HUES48 (cell line): ENCODE measurements at regions not wholly inside any gene's neighbourhood (a gene's known extent, or its start where the extent isn't known, plus 50 kb on each side); places are given as distances from the start of the nearest gene placed in this dataset.
A peak's percentile ranks its signal among the peaks of the same experiment; 100 is the strongest.
"Not testable (repeated sequence)": the region's sequence is repeated elsewhere in the genome, so short reads cannot be mapped to it uniquely, and the experiment has no call there.

Experiments
- H3K27ac ChIP-seq: one replicate; pipeline ENCODE4 v1.7.0; 2013; ENCODE audit warnings: low read depth, low read length, inconsistent platforms
- H3K27me3 ChIP-seq: 2 replicates; pipeline ENCODE4 v1.6.1; 2013; ENCODE audit warnings: mild to moderate bottlenecking, low read length; ENCODE audit not compliant: control insufficient read depth, insufficient read depth
- H3K36me3 ChIP-seq: 2 replicates; pipeline ENCODE4 v1.6.1; 2013; ENCODE audit warnings: low read length; ENCODE audit not compliant: control insufficient read depth, insufficient read depth
- H3K4me1 ChIP-seq: 2 replicates; pipeline ENCODE4 v1.6.1; 2013; ENCODE audit warnings: mild to moderate bottlenecking, low read length; ENCODE audit not compliant: control insufficient read depth, insufficient read depth
- H3K4me3 ChIP-seq: 2 replicates; pipeline ENCODE4 v1.5.1; 2013; ENCODE audit warnings: mild to moderate bottlenecking, low read depth, low read length
- H3K9ac ChIP-seq: 2 replicates; pipeline ENCODE4 v1.6.1; 2013; ENCODE audit warnings: mild to moderate bottlenecking, low read depth, low read length, moderate library complexity
- H3K9me3 ChIP-seq: 2 replicates; pipeline ENCODE4 v1.6.1; 2013; ENCODE audit warnings: low read length; ENCODE audit not compliant: control insufficient read depth, insufficient read depth

DNA sequence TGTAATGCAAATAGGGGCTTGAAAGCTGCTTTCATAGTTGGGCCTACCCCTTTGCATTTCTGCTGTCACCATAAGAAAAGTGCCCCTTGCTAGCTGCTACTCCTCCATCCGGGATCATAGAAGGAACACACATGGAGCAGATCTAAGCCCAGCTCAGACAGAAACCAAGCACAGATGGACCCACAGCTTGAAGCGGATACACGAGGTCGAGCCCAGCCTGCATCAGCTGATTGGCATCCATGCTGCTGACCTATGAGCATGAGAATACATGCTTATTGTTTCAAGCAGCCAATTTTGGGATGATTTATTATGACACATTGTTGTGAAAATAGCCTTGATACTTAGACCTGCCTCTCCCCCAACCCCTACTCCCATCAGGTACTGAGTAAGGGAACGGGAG lies 109.2 kb downstream of the ZNF467 start:
- Histone ChIP-seq H3K9ac (no peak overlapping the region), H3K36me3 (no peaks in the 10 kb centered on the region), H3K4me1 (peaks cover 13% of the 10 kb centered on the region), H3K4me3 (no peak overlapping the region), H3K9me3 (no peaks in the 10 kb centered on the region), H3K27ac (no peak overlapping the region), H3K27me3 (no peaks in the 10 kb centered on the region)

DNA sequence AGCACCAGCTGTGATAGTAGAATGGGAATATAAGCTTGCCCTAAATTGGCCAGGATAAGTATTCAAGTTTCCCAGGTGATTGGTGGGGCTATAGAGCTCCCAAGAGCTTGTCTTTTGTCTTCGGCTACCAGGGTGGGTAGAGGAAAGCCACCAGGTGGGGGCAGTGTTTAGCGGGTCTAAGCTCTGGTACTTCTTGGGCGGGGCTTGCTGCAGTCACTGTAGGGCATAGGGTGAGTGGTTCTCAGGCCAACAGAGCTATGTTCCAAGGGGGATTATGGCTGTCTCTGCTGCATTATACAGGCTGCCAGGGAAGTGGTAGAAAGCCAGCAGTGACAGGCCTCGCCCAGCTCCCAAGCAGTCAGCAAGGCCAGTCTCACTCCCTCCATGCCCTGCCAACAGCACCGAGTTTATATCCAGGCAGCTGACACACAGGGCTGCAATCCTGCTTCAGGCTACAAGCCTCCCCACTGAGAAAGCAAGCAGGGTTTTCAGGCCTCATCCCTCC lies 110.7 kb downstream of the ZNF467 start:
- Histone ChIP-seq H3K27ac (peak overlapping the region; percentile 22), H3K36me3 (no peaks in the 10 kb centered on the region), H3K9ac (no peak overlapping the region), H3K9me3 (no peaks in the 10 kb centered on the region), H3K4me1 (peaks cover 13% of the 10 kb centered on the region), H3K27me3 (no peaks in the 10 kb centered on the region), H3K4me3 (no peak overlapping the region)

DNA sequence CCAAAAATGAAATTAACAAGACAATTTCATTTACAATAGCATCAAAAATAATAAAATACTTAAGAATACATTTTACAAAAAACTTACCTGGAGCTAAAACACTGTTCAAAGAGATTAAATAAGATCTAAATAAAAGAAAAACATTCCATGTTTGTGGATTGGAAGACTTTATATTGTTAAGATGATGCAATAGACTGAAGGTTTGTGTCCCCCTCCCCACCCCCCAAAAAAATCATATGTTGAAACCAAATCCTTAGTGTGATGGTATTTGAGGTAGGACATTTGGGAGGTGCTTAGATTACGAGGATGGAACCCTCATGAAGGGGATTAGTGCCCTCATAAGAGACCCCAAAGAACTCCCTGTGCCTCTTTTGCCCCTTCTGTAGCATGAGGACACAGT lies 117.6 kb downstream of the ZNF467 start:
- H3K36me3 ChIP-seq = no peaks in the 10 kb centered on the region
- H3K9me3 ChIP-seq = peaks cover 3% of the 10 kb centered on the region; the same call in 1 of the 2 replicates
- no peak overlapping the region for H3K4me3 ChIP-seq
- no peak overlapping the region for H3K9ac ChIP-seq
- H3K27ac ChIP-seq = no peak overlapping the region
- no peaks in the 10 kb centered on the region for H3K4me1 ChIP-seq
- no peaks in the 10 kb centered on the region for H3K27me3 ChIP-seq

DNA sequence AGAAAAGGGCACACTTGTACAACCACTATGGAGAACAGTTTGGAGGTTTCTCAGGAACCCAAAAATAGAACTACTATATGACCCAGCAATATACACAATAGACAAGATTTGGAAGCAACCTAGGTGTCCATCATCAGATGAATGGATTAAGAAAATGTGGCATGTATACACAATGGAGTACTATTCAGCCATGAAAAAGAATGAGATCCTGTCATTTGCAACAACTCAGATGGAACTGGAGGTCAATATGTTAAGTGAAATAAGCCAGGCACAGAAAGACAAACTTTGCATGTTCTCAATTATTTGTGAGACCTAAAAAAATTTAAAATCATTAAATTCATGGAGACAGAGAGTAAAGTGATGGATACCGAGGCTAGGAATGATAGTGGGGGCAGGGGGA lies 118.8 kb downstream of the ZNF467 start:
- Histone ChIP-seq H3K9ac (no peak overlapping the region), H3K9me3 (peaks cover 3% of the 10 kb centered on the region; the same call in 1 of the 2 replicates), H3K27ac (no peak overlapping the region), H3K36me3 (no peaks in the 10 kb centered on the region), H3K27me3 (no peaks in the 10 kb centered on the region), H3K4me1 (no peaks in the 10 kb centered on the region), H3K4me3 (no peak overlapping the region)

DNA sequence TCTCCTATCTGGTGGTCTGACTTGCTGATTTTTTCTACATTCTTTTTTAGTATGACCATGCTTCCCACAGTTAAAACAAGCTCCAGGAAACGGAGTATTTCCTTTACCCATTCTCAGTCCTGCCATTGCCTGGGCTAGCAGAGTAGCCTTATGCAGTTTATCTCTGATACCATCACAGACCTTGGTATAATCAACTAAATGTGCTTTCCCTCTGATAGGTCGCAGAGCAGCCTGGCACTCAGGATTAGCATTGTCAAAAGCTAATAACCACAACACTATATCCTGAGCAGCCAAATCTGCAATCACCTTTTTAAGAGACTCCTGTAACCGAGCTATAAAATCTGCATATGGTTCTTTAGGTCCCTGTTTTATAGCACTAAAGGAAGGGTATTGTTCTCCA lies 123.2 kb downstream of the ZNF467 start:
- not testable (repeated sequence) for H3K4me1 ChIP-seq, H3K36me3 ChIP-seq, H3K27ac ChIP-seq, H3K27me3 ChIP-seq, H3K9me3 ChIP-seq, H3K4me3 ChIP-seq, H3K9ac ChIP-seq

DNA sequence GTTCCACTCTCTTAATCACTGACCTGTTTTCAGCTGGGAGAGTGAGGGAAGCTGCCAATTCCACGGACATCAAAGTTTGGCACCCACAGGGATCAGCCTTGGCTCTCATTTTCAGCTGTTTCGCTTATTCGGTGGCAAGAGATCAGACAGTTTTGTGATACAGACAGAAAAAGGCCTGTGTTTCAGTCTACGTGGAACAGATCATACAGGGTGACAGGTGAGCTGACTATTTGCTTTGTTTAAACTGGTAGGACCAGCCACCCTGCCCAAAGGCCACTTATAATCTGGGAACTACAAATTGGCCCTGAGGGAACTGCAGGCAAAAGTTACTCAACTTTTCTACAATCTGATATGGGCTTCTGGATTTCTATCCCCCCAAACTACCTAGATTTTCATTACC lies 128.6 kb downstream of the ZNF467 start:
- Histone ChIP-seq H3K27ac (no peak overlapping the region), H3K27me3 (no peaks in the 10 kb centered on the region), H3K9me3 (no peaks in the 10 kb centered on the region), H3K4me3 (no peak overlapping the region), H3K9ac (no peak overlapping the region), H3K36me3 (no peaks in the 10 kb centered on the region), H3K4me1 (no peaks in the 10 kb centered on the region)

DNA sequence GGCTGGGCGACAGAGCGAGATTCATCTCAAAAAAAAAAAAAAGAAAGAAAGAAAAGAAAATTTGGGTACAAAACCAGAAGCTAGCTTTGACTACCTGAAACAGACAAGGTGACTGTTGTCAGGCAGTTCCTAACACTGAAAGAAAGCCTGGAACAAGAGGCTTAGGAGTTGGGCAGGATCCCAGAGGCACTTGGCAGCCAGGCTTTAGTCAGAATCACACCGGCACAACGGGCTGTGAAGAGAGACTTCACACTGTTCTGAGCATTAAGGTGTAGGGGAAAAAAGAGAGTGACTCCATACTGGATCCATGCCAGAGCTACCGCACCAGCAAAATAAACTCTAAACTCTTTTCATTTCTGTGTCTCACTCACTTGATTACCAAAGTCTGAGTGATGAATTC lies 130.8 kb downstream of the ZNF467 start:
- no peaks in the 10 kb centered on the region for H3K27me3 ChIP-seq
- no peak overlapping the region for H3K27ac ChIP-seq
- no peaks in the 10 kb centered on the region for H3K9me3 ChIP-seq
- no peaks in the 10 kb centered on the region for H3K36me3 ChIP-seq
- no peak overlapping the region for H3K9ac ChIP-seq
- H3K4me1 ChIP-seq = no peaks in the 10 kb centered on the region
- H3K4me3 ChIP-seq = no peak overlapping the region

DNA sequence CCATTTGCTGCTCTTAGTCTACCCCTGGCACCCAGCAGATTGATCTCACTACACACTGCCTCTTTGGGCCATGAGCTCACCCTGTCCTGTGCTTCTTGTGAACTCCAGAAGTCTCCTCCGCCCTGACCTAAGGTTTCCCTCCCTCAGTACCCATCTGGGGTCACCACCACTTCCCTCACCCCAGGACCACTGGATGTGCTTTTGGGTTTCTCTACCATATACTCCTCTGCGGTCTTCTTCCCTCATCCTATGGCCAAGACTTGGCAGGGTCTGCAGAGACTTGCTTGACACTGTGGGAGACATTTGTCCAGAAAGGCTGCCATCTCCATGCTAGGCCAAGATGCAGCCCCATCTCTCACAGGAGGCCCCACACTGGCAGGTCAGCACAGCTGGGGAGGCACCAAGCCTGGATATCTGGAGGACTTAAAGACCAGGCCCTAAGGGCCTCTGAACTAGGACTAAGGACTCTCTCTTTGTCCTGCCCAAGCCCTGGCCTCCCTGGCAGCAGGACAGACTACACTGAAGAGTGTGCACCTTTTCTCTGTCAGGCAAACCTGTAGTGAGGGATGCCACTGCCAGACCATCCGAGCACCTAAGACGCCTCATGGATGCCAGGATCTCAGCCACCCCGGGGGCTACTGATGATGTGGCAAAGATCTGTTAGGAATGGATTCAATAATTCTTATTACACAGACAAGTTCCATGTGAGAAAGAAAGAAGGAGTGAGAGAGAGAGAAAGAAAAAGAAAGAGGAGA lies 134.6 kb downstream of the ZNF467 start:
- H3K27ac ChIP-seq = no peak overlapping the region
- no peaks in the 10 kb centered on the region for H3K36me3 ChIP-seq
- no peak overlapping the region for H3K4me3 ChIP-seq
- H3K27me3 ChIP-seq = no peaks in the 10 kb centered on the region
- H3K9me3 ChIP-seq = no peaks in the 10 kb centered on the region
- no peak overlapping the region for H3K9ac ChIP-seq
- H3K4me1 ChIP-seq = no peaks in the 10 kb centered on the region

DNA sequence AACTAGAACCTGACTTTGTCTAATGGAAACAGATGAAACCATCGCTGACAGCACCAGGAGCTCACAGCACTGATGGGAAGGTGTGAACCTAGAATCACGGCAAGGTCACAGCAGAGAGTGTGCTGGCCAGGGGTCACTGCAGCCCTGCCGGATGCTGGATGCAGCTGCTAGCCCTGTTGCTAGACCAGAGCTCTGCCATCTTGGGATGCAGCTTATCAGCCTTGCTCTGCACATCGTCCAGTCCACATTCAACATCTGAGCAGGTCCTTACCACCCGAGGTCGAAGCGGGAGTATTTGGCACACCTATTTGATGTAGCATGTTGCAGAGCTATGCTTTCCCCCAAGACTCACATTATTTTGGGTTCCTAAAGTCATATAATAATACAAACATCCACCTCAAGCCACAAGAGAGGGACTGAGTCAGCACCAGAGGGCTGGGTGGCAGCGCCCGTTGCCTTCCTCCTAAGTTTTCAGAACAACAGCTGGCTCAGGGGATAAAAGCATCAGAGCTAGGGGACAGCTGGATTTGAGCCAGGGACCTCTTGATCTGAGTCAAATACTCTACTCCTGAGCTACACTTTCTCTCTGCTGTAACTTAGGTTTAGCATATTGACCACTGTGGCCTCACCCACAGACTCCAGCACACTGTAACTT lies 135.3 kb downstream of the ZNF467 start:
- Histone ChIP-seq H3K9me3 (no peaks in the 10 kb centered on the region), H3K27ac (no peak overlapping the region), H3K4me1 (no peaks in the 10 kb centered on the region), H3K9ac (no peak overlapping the region), H3K36me3 (no peaks in the 10 kb centered on the region), H3K27me3 (no peaks in the 10 kb centered on the region; the same call in 1 of the 2 replicates), H3K4me3 (no peak overlapping the region)

DNA sequence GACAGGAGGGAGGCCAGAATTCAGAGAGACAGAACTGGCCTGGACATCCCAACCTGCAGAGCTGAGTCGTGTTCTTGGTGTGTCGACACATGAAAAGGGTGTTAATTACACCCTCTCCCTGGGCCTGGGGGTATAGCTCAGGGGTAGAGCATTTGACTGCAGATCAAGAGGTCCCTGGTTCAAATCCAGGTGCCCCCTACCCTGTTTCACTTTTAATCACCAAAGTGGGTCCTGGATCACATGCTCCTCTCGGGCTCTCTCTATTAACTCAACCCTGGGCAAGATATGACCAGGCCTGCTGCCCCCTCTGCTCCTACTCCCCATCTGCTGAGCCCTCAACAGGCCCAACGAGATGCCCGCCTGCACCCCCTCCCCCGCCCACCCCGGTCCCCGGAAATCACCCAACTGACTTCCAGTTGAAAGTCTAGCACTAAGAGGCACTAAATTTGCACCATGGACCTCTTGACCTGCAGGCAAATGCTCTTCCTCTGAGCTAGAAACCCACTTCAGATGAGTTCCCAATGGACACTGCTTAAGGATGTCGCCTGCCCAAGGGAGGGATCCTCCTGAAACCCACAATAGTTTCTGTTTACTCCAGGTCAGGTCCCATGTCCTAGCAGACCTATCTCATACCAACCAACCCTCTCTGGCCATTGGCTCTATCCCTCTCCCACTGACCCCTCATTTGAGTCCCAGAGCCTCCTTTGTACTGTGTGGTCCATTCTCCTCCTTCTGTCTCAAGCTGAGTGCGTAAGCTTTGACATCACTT lies 137.6 kb downstream of the ZNF467 start:
- Histone ChIP-seq H3K27ac (no peak overlapping the region), H3K9ac (no peak overlapping the region), H3K9me3 (no peaks in the 10 kb centered on the region), H3K4me3 (no peak overlapping the region), H3K36me3 (no peaks in the 10 kb centered on the region), H3K4me1 (no peaks in the 10 kb centered on the region), H3K27me3 (peaks cover 5% of the 10 kb centered on the region)
